NOMO-1 treated with DMSO at 0.1 percent for 48 hours (cell line): ENCODE measurements at regions not wholly inside any gene's neighbourhood (a gene's known extent, or its start where the extent isn't known, plus 50 kb on each side); places are given as distances from the start of the nearest gene placed in this dataset.
"Not testable (repeated sequence)": the region's sequence is repeated elsewhere in the genome, so short reads cannot be mapped to it uniquely, and the experiment has no call there.

Source experiments
- DNase-seq: peaks from one replicate; lab custom pipeline; 2025; ENCODE audit not compliant: unreplicated experiment; lab: John Stamatoyannopoulos, UW

- no peak for DNase-seq
These were observed 156.1 kb downstream of the ZNF664 start for GRCh38 chr12:124129132-124129531.

DNA sequence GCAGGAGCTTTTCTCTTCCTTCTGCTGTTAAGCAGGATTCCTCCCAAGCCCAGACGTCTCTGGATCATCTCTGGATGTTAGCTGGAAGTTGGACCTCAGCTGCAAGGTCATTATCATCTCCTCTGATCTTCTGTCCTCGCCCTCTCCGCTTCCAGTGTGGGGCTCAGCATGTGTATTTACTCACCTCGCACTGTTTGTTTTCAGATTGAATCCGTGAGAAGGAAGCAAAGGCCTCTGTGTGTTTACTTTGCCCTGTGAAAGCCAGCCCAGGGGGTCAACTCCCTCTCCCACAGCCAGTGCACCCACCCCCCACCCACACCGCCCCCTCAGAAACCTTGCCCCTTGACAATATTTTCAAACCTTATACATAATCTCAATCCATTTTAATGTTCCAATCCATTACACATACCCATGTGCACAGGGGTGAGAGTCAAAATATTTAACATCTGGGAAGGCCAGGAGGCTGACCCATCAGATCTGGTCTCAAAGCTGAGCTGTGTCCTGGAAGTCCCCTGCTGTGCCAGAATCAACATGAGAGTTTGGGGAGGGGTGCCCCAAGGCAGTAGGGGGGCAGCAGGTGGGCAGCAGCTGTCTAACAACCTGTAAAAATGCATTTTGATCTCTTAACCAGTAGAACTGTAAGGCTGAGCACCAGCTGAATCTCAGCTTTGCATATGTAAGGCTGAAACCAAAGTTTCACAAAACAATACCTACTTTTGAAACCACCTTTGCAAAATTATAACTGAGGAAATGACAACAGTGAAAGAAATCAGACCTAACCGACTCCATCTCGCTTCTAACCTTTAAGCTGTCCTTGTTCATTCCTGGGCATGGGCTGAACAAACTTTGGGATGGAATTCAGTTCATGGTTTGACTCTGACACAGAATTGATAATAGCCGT is 157.9 kb downstream of the ZNF664 start:
- DNase-seq, result no peak

DNA sequence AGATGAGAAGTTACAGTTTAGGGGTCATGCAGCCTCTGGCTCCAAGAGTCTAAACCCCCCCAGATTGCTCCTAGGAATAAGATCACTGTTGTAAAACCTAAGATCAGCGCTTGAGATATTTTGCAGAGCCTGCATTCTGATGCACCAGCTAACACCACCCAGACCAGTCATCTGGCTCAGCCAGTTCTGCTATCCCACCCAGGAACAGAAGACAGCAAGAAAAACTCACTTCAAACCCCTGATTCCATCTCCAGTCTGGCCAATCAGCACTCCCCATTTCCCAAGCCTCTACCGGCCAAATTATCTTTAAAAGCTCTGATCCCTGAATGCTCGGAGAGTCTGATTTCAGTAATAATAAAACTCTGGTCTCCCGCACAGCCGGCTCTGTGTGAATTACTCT is 158.6 kb downstream of the ZNF664 start:
- DNase-seq, result no peak

DNA sequence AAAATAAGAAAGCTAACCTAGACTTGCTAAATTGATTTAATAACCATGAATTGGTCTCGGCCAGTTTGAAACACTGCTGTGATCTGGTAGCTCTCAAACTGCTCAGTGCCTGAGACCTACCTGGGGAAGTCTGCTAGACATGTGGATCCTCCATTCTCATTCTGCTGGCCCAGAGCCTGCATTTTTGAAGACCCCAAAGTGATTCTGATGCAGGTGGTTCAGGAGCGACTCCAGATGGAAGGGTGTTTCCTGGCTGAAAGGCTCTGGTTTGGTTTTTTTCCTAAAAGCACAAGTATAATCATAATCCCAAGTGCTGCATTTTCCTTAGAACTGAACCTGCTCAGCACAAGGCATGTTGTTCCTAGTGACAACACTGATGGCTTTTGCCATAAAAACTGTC is 159.5 kb downstream of the ZNF664 start:
- no peak for DNase-seq

DNA sequence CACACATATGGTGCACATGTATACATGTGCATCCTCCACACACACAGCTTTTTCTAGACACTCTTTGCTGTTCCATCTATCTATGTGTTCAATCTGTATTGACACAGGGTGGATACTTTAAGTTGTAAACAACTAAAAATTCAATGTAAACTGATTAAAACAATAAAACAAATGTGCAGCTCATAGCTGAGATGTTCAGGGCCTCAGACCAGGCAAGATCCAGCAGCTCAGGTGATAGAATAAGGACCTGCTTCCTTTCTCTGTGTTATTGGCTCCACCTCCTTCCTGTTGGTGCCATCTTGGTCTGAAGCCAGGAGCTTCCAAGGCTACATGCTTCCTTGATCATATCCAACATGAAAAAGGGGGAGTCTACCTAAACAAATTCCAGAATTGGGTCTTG is 158.1 kb upstream of the RFLNA start:
- DNase-seq, result no peak

GRCh38 chr12:124140944-124141486 is 153.9 kb upstream of the RFLNA start:
- peak; percentile 18 for DNase-seq

- DNase-seq, result not testable (repeated sequence)
These were observed 153.3 kb upstream of the RFLNA start for GRCh38 chr12:124141611-124142010.

DNA sequence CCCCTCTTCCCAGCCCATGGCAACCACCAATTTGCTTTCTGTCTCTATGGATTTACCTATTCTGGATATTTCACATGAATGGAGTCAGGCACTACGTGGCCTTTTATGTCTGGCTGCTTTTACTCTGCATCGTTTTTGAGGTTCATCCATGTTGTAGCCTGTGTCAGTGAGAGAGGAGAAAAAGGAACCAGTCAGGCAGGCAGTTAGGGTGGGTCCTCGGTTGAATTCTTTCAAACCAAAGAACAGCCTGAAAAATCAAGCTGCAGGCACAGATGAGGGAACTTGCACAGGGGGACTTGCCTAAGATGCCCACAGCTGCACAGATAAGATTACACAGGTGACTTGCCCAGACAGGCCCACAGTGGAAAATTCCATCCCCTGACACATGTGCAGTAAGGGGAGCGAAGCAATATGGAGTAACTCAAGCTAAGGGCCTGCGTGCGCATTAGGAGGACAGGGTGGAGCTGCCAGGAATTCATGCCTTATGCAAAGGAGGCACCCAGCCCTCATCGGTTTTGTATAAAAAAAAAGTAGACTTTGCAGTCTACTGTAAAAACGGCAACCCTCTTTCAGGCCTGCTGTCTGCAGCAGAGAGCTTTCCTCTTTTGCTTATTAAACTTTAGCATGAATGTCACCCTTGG is 152.4 kb upstream of the RFLNA start:
- DNase-seq, result no peak

DNA sequence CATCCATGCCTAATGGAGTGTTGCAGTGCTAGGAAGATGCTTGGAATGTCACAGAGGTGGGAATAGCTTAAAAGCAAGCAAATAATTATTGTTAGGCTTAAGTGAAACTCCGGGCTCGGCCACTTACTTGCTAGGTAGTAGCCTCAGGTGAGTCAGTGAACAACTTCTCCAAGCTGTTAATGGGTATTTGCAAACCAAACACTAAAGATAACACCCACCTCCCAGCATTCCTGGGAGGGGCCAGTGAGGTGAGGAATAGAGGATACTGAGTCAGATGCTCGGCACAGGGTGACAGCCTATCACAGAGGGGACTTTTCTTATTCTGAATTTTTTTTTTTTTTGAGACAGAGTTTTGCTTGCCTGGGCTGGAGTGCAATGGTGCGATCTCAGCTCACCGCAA is 151.2 kb upstream of the RFLNA start:
- no peak for DNase-seq

DNA sequence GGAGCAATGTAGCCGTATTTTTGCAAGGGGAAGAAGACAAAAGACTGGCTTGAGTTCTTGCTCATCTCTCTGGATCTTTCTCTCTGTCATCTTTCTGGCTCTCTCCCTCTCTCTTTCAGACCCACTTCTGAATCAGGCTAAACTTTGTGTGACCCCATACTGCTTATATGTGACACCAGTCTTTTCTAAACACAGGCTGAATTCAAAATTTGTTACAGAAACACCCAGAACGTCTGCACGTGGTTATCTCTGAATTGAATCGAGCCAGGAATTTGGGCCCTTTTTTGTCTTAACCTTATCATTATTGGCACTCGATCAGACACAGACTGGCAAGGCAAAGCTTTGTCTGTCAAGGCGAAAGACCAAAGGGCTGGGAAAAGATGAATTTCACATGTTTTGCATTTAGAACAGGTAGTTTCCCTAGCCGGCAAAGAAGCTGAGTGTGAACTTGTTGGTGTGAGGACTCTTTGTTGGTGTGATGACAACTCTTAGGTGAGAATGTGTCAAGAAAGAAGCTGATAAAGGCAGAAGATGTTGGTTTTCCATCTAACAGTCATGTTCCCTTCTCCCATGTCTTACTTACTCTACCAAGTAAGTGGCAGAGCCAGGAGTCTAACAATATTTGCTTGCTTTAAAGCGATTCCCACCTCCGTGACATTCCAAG is 150.2 kb upstream of the RFLNA start:
- no peak for DNase-seq

- no peak for DNase-seq
These were observed 147.9 kb upstream of the RFLNA start for GRCh38 chr12:124147027-124147426.

DNA sequence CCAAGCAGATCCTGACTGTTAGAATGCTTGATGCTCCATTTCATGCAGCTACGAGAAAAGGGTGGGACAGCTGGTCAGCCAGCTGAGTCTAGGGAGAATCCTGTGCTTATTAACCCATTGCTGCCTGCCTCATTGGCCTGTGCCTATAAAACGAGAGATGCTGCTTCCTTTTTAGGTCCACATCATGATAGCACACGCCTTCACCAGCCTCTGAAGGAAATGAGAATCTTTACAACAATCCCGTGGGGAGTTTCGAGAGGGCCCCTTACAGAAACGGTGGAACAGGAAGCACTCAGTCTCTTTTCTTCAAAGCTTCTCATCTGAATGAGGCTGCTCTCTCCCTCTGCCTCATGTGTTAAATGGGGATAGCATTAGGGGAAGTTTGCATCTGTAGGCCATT is 147.3 kb upstream of the RFLNA start:
- no peak for DNase-seq

DNA sequence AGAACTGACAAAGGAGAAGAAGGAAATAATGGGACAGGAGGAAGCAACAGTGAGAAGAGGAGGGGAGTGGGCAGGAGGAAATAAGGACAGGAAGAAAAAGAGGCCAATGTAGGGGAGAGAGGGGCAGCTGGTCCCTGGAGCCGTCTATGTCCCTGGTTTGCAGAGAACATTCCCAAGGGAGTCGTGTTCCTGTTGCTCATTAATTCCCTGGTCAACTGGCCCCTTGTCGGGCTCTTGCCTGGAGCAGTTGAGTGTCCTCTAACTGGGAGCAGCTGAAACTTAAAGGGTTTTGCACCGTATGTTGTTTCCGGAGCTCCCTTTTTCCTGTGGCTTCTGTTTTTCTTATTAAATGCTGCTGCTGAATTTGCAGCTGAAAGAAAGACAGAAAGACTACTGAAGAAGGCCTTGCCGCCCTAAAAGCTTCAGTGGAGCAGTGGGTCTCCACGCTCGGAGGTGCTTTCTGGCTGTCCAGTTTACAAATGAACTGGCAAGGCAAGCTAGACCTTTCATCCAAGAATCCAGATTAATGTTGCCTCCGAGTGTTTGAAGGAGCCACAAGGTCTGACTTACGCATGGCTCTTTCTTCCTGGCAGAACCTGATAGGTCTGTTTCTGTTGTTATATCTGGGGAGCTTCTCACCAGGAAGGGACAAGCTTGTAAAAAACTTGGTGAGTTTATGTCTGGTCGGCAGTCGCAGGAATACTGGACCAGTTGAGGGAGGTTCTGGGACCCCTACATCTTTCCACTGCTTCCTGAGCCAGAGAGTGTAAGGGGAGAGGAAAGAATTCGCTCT is 146.2 kb upstream of the RFLNA start:
- DNase-seq, result no peak

GRCh38 chr12:124149287-124149686 is 145.6 kb upstream of the RFLNA start:
- DNase-seq, result no peak

- no peak for DNase-seq
These were observed 144.7 kb upstream of the RFLNA start for GRCh38 chr12:124150168-124150567.

- DNase-seq, result no peak
These were observed 143.3 kb upstream of the RFLNA start for GRCh38 chr12:124151583-124151982.

DNA sequence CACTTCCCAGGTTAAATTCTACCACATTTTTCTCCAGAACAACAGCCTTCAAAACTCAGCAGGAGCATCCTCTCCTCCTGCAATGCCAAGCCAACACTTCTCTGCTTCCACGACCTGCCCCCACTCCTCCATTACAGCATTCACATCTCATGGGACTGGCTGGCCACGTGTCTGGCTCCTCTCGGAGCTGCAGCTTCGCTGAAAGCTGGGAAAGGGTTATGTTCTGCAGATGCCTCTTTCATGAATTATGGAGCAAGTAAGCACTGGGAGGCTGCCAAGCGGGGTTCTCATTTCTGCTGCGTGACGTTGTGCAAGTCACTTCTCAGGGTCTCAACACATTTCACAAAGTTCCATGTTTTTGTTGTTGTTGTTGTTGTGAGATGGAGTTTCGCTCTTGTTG is 142.2 kb upstream of the RFLNA start:
- DNase-seq, result no peak

GRCh38 chr12:124153392-124153791 is 141.5 kb upstream of the RFLNA start:
- DNase-seq, result no peak

- no peak for DNase-seq
These were observed 137.5 kb upstream of the RFLNA start for GRCh38 chr12:124157406-124157805.

GRCh38 chr12:124159655-124160054 is 135.2 kb upstream of the RFLNA start:
- no peak for DNase-seq
